NCI-H2227 (cell line): ENCODE measurements at regions not wholly inside any gene's neighbourhood (a gene's known extent, or its start where the extent isn't known, plus 50 kb on each side); places are given as distances from the start of the nearest gene placed in this dataset.
A peak's percentile ranks its signal among the peaks of the same experiment; 100 is the strongest.
"Not testable (repeated sequence)": the region's sequence is repeated elsewhere in the genome, so short reads cannot be mapped to it uniquely, and the experiment has no call there.

ENCODE experiments used
- DNase-seq: peaks from one replicate; lab custom pipeline; 2025; ENCODE audit not compliant: unreplicated experiment; lab: John Stamatoyannopoulos, UW

- DNase-seq = no peak
Observed at GRCh38 chr4:84379917-84380641, 119.0 kb downstream of the NKX6-1 start.

GRCh38 chr4:84378983-84379382 is 120.1 kb downstream of the NKX6-1 start:
- DNase-seq = no peak

- DNase-seq = no peak
Observed at GRCh38 chr4:84378356-84378755, 120.7 kb downstream of the NKX6-1 start.

- no peak for DNase-seq
Observed at GRCh38 chr4:84366907-84367306, 132.2 kb downstream of the NKX6-1 start.

GRCh38 chr4:84366161-84366560 is 132.9 kb downstream of the NKX6-1 start:
- no peak for DNase-seq

GRCh38 chr4:84362896-84363655 is 136.0 kb downstream of the NKX6-1 start:
- peak; percentile 8 for DNase-seq

- no peak for DNase-seq
Observed at GRCh38 chr4:84342161-84342560, 156.9 kb downstream of the NKX6-1 start.

- DNase-seq = no peak
Observed at GRCh38 chr4:84341559-84341958, 157.5 kb downstream of the NKX6-1 start.

- no peak for DNase-seq
Observed at GRCh38 chr4:84338367-84338766, 160.7 kb downstream of the NKX6-1 start.

- DNase-seq = no peak
Observed at GRCh38 chr4:84336964-84337705, 162.0 kb downstream of the NKX6-1 start.

- no peak for DNase-seq
Observed at GRCh38 chr4:84327526-84327925, 171.6 kb downstream of the NKX6-1 start.

GRCh38 chr4:84325625-84326024 is 173.5 kb downstream of the NKX6-1 start:
- no peak for DNase-seq

- peak; percentile 33 for DNase-seq
Observed at GRCh38 chr4:84324303-84325245, 174.5 kb downstream of the NKX6-1 start.

- no peak for DNase-seq
Observed at GRCh38 chr4:84319124-84319523, 180.0 kb downstream of the NKX6-1 start.

GRCh38 chr4:84317513-84317912 is 181.6 kb downstream of the NKX6-1 start:
- no peak for DNase-seq

- DNase-seq = no peak
Observed at GRCh38 chr4:84312426-84313012, 186.6 kb downstream of the NKX6-1 start.

- DNase-seq = no peak
Observed at GRCh38 chr4:84309191-84309590, 189.9 kb downstream of the NKX6-1 start.

GRCh38 chr4:84298719-84299254 is 200.3 kb downstream of the NKX6-1 start:
- DNase-seq = not testable (repeated sequence)

- no peak for DNase-seq
Observed at GRCh38 chr4:84298023-84298718, 200.9 kb downstream of the NKX6-1 start.
